ENCODE measurements at regions not wholly inside any gene's neighbourhood (a gene's known extent, or its start where the extent isn't known, plus 50 kb on each side); places are given as distances from the start of the nearest gene placed in this dataset.
"Not testable (repeated sequence)": the region's sequence is repeated elsewhere in the genome, so short reads cannot be mapped to it uniquely, and the experiment has no call there.

GRCh38 chr5:19274578-19274977, 713.4 kb downstream of the CDH18 start:
- DNase-seq (ENCODE audit: low read depth): no peak
- no peak for TF ChIP-seq CTCF (conservative IDR thresholded peaks at IDR 0.05; ENCODE audit: low read depth, low read length)
- H3K4me3 ChIP-seq (ENCODE audit: low read depth, low read length): no peak overlapping the region

GRCh38 chr5:19285286-19285685, 702.7 kb downstream of the CDH18 start:
- no peak for TF ChIP-seq CTCF (conservative IDR thresholded peaks at IDR 0.05; ENCODE audit: low read depth, low read length)
- H3K4me3 ChIP-seq (ENCODE audit: low read depth, low read length): no peak overlapping the region
- no peak for DNase-seq (ENCODE audit: low read depth)

GRCh38 chr5:19287548-19288277, 700.3 kb downstream of the CDH18 start:
- not testable (repeated sequence) for DNase-seq (ENCODE audit: low read depth); H3K4me3 ChIP-seq (ENCODE audit: low read depth, low read length)

- not testable (repeated sequence) for H3K4me3 ChIP-seq (ENCODE audit: low read depth, low read length); DNase-seq (ENCODE audit: low read depth)
Measured at GRCh38 chr5:19288311-19288710, 699.7 kb downstream of the CDH18 start.

- TF ChIP-seq CTCF (conservative IDR thresholded peaks at IDR 0.05; ENCODE audit: low read depth, low read length): no peak
Measured at GRCh38 chr5:19297934-19298333, 690.1 kb downstream of the CDH18 start.

GRCh38 chr5:19301271-19301670, 686.7 kb downstream of the CDH18 start:
- H3K4me3 ChIP-seq (ENCODE audit: low read depth, low read length): no peak overlapping the region
- DNase-seq (ENCODE audit: low read depth): no peak
- TF ChIP-seq CTCF (conservative IDR thresholded peaks at IDR 0.05; ENCODE audit: low read depth, low read length): no peak

More at GRCh38 chr5:19297934-19298333, 690.1 kb downstream of the CDH18 start:
- no peak for DNase-seq (ENCODE audit: low read depth)
- H3K4me3 ChIP-seq (ENCODE audit: low read depth, low read length): no peak overlapping the region

GRCh38 chr5:19314840-19315239, 673.2 kb downstream of the CDH18 start:
- peak; percentile 12 for TF ChIP-seq CTCF (conservative IDR thresholded peaks at IDR 0.05; ENCODE audit: low read depth, low read length)
- DNase-seq (ENCODE audit: low read depth): no peak
- H3K4me3 ChIP-seq (ENCODE audit: low read depth, low read length): no peak overlapping the region

- H3K4me3 ChIP-seq (ENCODE audit: low read depth, low read length): no peak overlapping the region
- no peak for DNase-seq (ENCODE audit: low read depth)
- TF ChIP-seq CTCF (conservative IDR thresholded peaks at IDR 0.05; ENCODE audit: low read depth, low read length): no peak
Measured at GRCh38 chr5:19319252-19319651, 668.7 kb downstream of the CDH18 start.

Data from epithelial cell of proximal tubule (primary cell).